ENCODE measurements at regions not wholly inside any gene's neighbourhood (a gene's known extent, or its start where the extent isn't known, plus 50 kb on each side); places are given as distances from the start of the nearest gene placed in this dataset.

DNA sequence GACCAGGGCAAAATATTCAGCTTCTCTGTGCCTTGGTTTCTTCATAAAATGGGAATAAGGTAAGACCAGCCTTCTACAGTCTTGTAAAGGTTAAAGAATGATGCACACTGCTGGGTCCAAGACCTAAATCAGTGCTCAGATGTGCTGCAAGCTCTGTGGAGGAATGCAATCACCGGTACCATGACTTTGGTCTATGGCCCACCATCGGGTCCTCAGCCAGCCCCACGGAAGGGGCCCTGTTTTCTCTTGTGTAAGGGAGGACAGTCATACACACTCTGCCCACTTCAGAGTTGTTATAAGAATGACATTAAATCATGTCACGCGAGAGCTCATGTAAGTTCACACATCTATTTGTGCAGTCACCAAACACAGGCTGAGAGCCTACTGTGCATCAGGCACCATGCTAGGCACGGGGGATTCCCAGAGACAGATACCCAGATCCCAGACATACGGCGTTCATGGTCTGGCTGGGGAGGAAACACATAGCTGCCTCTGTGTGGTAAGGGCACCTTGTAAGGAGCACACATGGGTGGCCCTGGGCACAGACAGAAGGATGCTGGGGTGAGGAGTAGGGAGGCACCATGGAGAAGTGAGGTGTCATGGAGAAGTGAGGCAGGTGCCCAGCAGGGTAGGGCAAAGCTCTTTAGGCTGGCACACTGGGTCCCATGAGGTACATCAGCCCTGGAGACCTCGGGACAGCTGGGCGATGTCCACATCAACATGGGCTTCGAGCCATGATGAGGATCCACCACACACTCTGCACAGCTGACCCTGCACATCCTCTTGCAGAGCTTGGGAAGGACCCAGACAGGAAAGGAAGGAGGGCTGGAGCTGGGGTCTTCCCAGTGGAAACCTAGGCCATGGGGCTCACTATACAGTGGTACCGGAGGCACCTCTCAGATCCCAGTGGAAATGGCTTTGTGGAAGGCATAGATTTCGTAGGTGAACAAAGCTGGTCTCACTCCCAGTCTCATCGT, 190.4 kb upstream of the DIO3 start:
- DNase-seq (ENCODE audit: extremely low read depth, low read depth): no peak
- H3K4me3 ChIP-seq (replicated peaks; ENCODE audit: low read depth, low read length): no peak overlapping the region
- TF ChIP-seq, protein P1, sequence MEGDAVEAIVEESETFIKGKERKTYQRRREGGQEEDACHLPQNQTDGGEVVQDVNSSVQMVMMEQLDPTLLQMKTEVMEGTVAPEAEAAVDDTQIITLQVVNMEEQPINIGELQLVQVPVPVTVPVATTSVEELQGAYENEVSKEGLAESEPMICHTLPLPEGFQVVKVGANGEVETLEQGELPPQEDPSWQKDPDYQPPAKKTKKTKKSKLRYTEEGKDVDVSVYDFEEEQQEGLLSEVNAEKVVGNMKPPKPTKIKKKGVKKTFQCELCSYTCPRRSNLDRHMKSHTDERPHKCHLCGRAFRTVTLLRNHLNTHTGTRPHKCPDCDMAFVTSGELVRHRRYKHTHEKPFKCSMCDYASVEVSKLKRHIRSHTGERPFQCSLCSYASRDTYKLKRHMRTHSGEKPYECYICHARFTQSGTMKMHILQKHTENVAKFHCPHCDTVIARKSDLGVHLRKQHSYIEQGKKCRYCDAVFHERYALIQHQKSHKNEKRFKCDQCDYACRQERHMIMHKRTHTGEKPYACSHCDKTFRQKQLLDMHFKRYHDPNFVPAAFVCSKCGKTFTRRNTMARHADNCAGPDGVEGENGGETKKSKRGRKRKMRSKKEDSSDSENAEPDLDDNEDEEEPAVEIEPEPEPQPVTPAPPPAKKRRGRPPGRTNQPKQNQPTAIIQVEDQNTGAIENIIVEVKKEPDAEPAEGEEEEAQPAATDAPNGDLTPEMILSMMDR (IDR thresholded peaks at IDR 0.05; ENCODE audit: low read depth, low read length, missing control alignments): no peak

DNA sequence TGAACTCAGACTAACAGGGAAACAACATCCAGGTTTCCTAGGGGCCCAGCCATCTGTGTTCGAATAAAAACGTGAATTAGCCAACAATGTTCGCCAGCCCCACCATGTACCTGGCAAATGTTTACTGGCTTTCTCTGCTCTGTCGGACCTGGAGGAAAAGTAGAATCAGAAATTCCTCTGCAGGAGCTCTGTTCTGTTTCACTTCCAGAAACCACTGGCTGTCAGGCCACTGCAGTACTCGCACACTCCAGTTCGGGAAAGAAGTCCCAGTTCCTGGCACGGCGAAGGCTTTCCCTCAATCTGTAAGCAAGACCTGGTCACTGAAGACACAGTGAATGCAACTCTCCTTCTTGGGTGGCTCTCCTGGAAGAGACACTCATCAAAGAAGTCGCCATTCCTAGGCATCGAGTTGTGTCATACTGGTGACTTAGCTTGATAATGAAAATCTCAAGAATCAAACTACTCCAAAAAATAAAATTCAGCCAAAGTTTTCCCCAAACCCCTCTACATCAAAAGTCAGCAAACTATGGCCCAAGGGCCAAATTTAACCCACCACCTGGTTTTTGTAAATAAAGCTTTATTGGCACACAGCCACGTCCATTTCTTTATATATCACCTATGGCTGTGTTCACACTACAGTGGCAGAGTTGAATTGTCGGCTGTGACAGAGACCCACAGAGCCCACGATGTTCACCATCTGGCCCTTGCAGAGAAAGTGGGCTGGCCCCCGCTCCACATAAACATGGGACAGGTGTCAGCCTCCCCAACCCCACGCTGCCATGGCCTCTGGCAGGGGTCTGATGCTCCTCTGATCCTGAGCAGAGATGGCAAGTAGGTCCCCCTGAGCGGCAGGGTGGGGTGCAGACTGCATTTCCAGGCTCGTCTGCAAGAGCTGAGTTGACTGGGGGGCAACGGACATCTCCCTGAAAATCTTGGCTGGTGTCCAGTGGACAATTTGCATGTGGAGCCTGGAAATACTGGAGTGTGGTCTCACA, 189.2 kb upstream of the DIO3 start:
- no peak overlapping the region for H3K4me3 ChIP-seq (replicated peaks; ENCODE audit: low read depth, low read length)
- DNase-seq (ENCODE audit: extremely low read depth, low read depth): no peak
- TF ChIP-seq, protein P1 (IDR thresholded peaks at IDR 0.05; ENCODE audit: low read depth, low read length, missing control alignments): no peak

DNA sequence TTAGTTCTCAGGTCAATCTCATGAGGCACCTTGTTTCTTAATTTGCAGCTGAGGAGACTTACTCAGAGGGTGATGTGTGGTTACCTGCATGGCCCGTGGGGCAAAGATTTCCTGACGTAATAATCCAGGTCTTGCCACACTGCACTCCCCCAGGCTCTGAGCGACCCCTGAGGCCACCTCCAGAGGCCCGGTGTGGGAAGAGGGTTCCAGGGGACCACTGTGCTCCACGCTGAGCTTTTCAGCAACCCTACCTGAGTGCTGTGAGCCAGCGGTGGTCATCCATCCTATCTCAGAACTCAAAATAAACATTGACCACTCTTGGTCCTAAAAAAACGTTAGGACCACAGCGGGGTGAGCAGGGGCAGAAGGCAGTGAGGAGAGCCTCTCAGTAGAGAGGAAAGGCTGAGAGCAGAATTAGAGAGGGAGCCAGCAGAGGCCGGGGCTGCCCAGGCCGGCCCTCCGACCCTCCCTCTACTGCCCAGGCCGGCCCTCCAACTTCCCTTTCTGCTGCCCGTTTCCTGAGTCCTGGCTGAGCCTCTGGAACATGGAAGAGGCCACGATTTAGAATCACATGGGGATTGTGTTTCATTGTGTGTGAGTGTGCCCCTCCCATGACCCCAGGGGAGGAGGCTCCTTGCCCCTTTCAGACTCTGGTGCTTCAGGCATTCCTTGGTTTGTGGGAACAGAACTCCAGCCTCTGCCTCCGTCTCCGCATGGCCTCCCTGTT, 188.2 kb upstream of the DIO3 start:
- DNase-seq (ENCODE audit: extremely low read depth, low read depth): no peak
- H3K4me3 ChIP-seq (replicated peaks; ENCODE audit: low read depth, low read length): no peak overlapping the region
- TF ChIP-seq, protein P1 (IDR thresholded peaks at IDR 0.05; ENCODE audit: low read depth, low read length, missing control alignments): no peak

DNA sequence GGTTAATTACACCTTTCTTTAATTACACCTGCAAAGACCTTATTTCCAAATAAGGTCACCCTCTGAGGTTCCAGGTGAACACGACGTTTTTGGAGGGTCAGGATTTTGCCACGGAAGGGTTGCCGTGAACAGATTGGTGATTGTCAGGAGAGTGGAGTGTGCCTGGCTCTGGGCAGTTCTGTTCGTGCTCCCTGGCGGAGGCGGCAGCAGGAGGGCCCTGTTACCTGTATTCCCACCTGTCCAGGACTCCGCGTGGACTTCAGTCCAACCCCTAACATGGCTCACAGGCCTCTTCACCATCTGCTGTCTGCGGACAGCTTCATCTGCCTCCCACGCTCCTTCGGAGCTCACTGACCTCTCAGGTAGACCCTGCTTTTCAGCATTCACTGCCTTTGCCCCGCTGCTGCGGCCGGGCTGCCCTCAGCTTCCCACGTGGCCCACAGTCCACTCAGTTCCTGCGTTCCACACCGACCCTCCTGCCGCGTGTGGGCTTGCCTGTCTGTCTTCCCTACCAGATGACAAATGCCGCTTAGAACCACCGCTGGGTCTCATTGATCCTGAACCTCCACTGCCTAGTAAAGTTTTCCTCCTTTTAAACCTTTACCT, 187.5 kb upstream of the DIO3 start:
- TF ChIP-seq, protein P1 (IDR thresholded peaks at IDR 0.05; ENCODE audit: low read depth, low read length, missing control alignments): no peak
- H3K4me3 ChIP-seq (replicated peaks; ENCODE audit: low read depth, low read length): no peak overlapping the region
- no peak for DNase-seq (ENCODE audit: extremely low read depth, low read depth)

DNA sequence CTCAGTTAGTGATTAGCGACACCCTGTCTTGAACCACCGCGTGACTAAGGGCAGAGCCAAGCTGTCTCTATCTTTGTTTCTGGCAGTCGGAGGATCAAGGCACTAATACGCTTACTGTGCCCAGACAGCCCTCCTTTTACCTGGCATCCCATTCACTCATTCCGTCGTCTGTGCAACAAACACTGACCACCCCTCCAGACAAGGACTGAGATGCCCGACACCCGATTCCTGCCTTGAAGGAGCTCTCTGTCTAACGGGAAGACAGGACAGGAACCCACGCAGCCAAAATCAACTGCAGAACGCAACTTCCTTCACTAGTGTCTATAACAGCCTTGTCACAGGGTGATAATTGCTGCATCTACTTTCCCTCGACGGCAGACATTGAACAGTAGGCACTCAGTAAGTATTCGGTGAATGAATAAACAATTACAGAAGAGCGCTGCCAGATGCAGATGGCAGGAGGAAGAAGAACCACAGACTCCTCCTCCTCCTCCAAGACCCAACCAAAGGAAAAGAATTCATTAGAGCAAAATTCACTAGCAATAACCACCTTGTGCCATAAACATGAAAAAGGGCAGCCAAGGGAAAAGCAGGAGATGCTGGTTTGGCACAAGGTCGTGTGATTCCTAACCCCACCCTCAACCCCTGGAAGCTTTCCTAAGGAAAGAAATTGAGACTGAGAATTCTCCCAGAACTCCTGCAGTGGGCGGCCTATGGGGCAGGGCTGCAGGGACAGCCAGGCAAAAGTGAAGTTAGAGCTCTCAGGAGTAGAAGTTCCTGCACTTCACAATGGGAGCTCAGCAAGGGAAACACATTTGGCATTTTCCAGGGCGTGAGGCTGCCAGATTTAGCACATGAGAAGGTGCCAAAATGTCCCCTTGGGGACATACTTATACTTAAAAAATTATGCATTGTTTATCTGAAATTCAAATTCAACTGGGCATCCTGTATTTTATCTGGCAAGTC, 186.6 kb upstream of the DIO3 start:
- DNase-seq (ENCODE audit: extremely low read depth, low read depth): no peak
- TF ChIP-seq, protein P1 (IDR thresholded peaks at IDR 0.05; ENCODE audit: low read depth, low read length, missing control alignments): no peak
- no peak overlapping the region for H3K4me3 ChIP-seq (replicated peaks; ENCODE audit: low read depth, low read length)

All from HFF-Myc (cell line).